A549 (cell line): ENCODE measurements at regions not wholly inside any gene's neighbourhood (a gene's known extent, or its start where the extent isn't known, plus 50 kb on each side); places are given as distances from the start of the nearest gene placed in this dataset.
A peak's percentile ranks its signal among the peaks of the same experiment; 100 is the strongest.

ENCODE experiments used
- ATAC-seq, 2 experiments: fragments of 200-7000 bp in 1 of 2; fragments of >200 bp in 1 of 2; cut with Nextera tagmentation in 1 of 2; cut with Tn5 transposase in 1 of 2; 3 replicates each; pipeline versions ENCODE4 v1.8.0 to v1.9.1; 2018 to 2020; ENCODE audit warnings: mild to moderate bottlenecking in 1 of 2, moderate library complexity in 1 of 2
- CTCF ChIA-PET: fragments of 300-600 bp; sonication (Branson Sonifier 250); formaldehyde crosslinking; extraction: SDS; loops from one replicate; lab custom pipeline; 2021; ENCODE audit warnings: antibody characterized with exemption, inconsistent platforms; lab: Yijun Ruan, JAX
- POLR2A ChIA-PET: fragments of 350-600 bp; formaldehyde crosslinking; extraction: SDS; loops from one replicate; lab custom pipeline; 2021; ENCODE audit warnings: antibody characterized with exemption, inconsistent platforms; lab: Yijun Ruan, JAX
- DNase-seq, 2 experiments: peaks; one replicate each; pipeline versions ENCODE4 v3.0.0 to v3.0.0-alpha.2; 2011 to 2016; ENCODE audit warnings: low read depth in 1 of 2, low spot score in 1 of 2
- FAIRE-seq: peaks from 2 replicates; lab custom pipeline; 2011; peaks lifted over from hg19 to GRCh38; lab: Jason Lieb, UNC
- H3K27ac ChIP-seq, 2 experiments: fragments of >200 bp; sonication (Bioruptor Twin); formaldehyde crosslinking; 3 replicates each; pipeline ENCODE4 v1.5.1; 2016 to 2017
- H3K4me1 ChIP-seq: fragments of >200 bp; sonication (Bioruptor Twin); formaldehyde crosslinking; 3 replicates; pipeline ENCODE4 v1.6.1; 2016
- H3K4me2 ChIP-seq: fragments of >200 bp; sonication (Bioruptor Twin); formaldehyde crosslinking; 3 replicates; pipeline ENCODE4 v1.6.1; 2016
- H3K4me3 ChIP-seq: fragments of >200 bp; sonication (Bioruptor Twin); formaldehyde crosslinking; 3 replicates; pipeline ENCODE4 v1.5.1; 2016
- H3K9me3 ChIP-seq: fragments of >200 bp; sonication (Bioruptor Twin); formaldehyde crosslinking; 3 replicates; pipeline ENCODE4 v1.6.1; 2016
- BCL3 ChIP-seq: fragments of >200 bp; sonication (Bioruptor Twin); formaldehyde crosslinking; IDR thresholded peaks from 3 replicates; pipeline ENCODE4 v1.6.1; 2016
- CBX2 ChIP-seq: fragments of 200-600 bp; sonication (generic); IDR thresholded peaks from 2 replicates; pipeline ENCODE4 v1.6.1; 2016; ENCODE audit warnings: low read depth, mild to moderate bottlenecking, borderline replicate concordance
- CBX8 ChIP-seq: fragments of 200-600 bp; sonication (generic); IDR thresholded peaks from 2 replicates; pipeline ENCODE4 v1.6.1; 2016
- EP300 ChIP-seq, 2 experiments: fragments of >200 bp; sonication (Bioruptor Twin); formaldehyde crosslinking; IDR thresholded peaks; 2 replicates in 1 of 2; 3 replicates in 1 of 2; pipeline ENCODE4 v1.6.1; 2016 to 2017
- FOSB ChIP-seq: fragments of 250-450 bp; sonication (Bioruptor Pico); IDR thresholded peaks from 2 replicates; pipeline ENCODE4 v1.5.0; 2020; ENCODE audit warnings: mild to moderate bottlenecking, moderate library complexity
- HDAC2 ChIP-seq: fragments of 200-600 bp; sonication (generic); IDR thresholded peaks from 2 replicates; pipeline ENCODE4 v1.6.1; 2016
- HOXB13 ChIP-seq: fragments of 250-450 bp; sonication (Bioruptor Pico); IDR thresholded peaks from 2 replicates; pipeline ENCODE4 v1.5.0; 2020; ENCODE audit warnings: low read depth, mild to moderate bottlenecking, moderate library complexity
- JUN ChIP-seq, 2 experiments: fragments of >200 bp; sonication (Bioruptor Twin); formaldehyde crosslinking; IDR thresholded peaks; 2 replicates in 1 of 2; 3 replicates in 1 of 2; pipeline ENCODE4 v1.6.1; 2016 to 2017
- KDM1A ChIP-seq: fragments of 200-600 bp; sonication (generic); IDR thresholded peaks from 2 replicates; pipeline ENCODE4 v1.6.1; 2016; ENCODE audit warnings: low read depth, mild to moderate bottlenecking
- KDM5A ChIP-seq: fragments of 200-600 bp; sonication (generic); IDR thresholded peaks from 2 replicates; pipeline ENCODE4 v1.6.1; 2016; ENCODE audit warnings: antibody characterized with exemption, mild to moderate bottlenecking
- MAZ ChIP-seq: fragments of 150-350 bp; IDR thresholded peaks from 2 replicates; pipeline ENCODE4 v1.6.1; 2014; ENCODE audit warnings: antibody characterized with exemption, low read depth, low read length, borderline replicate concordance
- NFE2L2 ChIP-seq: fragments of 150-350 bp; conservative IDR thresholded peaks from 2 replicates; pipeline ENCODE4 v1.6.1; 2014; ENCODE audit warnings: low read length
- NPAS2 ChIP-seq: fragments of 250-450 bp; sonication (Bioruptor Pico); IDR thresholded peaks from 2 replicates; pipeline ENCODE4 v1.8.0; 2022; ENCODE audit warnings: mild to moderate bottlenecking, moderate library complexity, borderline replicate concordance
- POLR2AphosphoS2 ChIP-seq: conservative IDR thresholded peaks from 2 replicates; pipeline ENCODE4 v1.6.1; 2012; ENCODE audit warnings: low read length, improper control_type of control experiment, inconsistent platforms
- RARB ChIP-seq: fragments of 250-450 bp; sonication (Bioruptor Pico); IDR thresholded peaks from 2 replicates; pipeline ENCODE4 v1.8.0; 2021; ENCODE audit warnings: mild to moderate bottlenecking, moderate library complexity
- TFCP2L1 ChIP-seq: fragments of 250-450 bp; sonication (Bioruptor Pico); IDR thresholded peaks from 2 replicates; pipeline ENCODE4 v1.5.0; 2021; ENCODE audit warnings: mild to moderate bottlenecking
- TP53 ChIP-seq: fragments of 250-450 bp; sonication (Bioruptor Pico); IDR thresholded peaks from 2 replicates; pipeline ENCODE4 v1.5.0; 2021; ENCODE audit warnings: mild to moderate bottlenecking, moderate library complexity
- ZNF302 ChIP-seq: fragments of 250-450 bp; sonication (Bioruptor Pico); IDR thresholded peaks from 2 replicates; pipeline ENCODE4 v1.9.0; 2021; ENCODE audit warnings: inconsistent platforms, mild to moderate bottlenecking, moderate library complexity
- WGBS: methylation state at CpG from one replicate; pipeline ENCODE4 v1.1.6; 2017; ENCODE audit errors: missing lambda C conversion rate; 5-methylcytosine and 5-hydroxymethylcytosine counted together
- TF ChIP-seq, protein P1 (sequence below): fragments of >200 bp; sonication (Bioruptor Twin); formaldehyde crosslinking; IDR thresholded peaks from 3 replicates; pipeline ENCODE4 v1.5.1; 2016
- TF ChIP-seq, protein P2 (sequence below): fragments of 200-600 bp; sonication (generic); IDR thresholded peaks from 2 replicates; pipeline ENCODE4 v1.6.1; 2016; ENCODE audit warnings: antibody characterized with exemption, mild to moderate bottlenecking, moderate library complexity
- TF ChIP-seq, protein P3 (sequence below): IDR thresholded peaks from 2 replicates; pipeline ENCODE4 v1.6.1; 2012
- TF ChIP-seq, protein P4 (sequence below): fragments of 150-350 bp; IDR thresholded peaks from 2 replicates; pipeline ENCODE4 v1.6.1; 2014; ENCODE audit warnings: low read depth, mild to moderate bottlenecking, low read length

- ChIA-PET POLR2A (no interaction called here), CTCF (interaction anchor here (0.7 to 1.4 kb wide), 4 partner anchors 11 to 622 kb away, joined by 3 to 4 read pairs (median 4); no protein-coding TSS in a partner anchor)
- H3K4me2 ChIP-seq, result no peak overlapping the region
- TF ChIP-seq, protein P1, sequence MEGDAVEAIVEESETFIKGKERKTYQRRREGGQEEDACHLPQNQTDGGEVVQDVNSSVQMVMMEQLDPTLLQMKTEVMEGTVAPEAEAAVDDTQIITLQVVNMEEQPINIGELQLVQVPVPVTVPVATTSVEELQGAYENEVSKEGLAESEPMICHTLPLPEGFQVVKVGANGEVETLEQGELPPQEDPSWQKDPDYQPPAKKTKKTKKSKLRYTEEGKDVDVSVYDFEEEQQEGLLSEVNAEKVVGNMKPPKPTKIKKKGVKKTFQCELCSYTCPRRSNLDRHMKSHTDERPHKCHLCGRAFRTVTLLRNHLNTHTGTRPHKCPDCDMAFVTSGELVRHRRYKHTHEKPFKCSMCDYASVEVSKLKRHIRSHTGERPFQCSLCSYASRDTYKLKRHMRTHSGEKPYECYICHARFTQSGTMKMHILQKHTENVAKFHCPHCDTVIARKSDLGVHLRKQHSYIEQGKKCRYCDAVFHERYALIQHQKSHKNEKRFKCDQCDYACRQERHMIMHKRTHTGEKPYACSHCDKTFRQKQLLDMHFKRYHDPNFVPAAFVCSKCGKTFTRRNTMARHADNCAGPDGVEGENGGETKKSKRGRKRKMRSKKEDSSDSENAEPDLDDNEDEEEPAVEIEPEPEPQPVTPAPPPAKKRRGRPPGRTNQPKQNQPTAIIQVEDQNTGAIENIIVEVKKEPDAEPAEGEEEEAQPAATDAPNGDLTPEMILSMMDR, result no peak
- TF ChIP-seq, protein P2, sequence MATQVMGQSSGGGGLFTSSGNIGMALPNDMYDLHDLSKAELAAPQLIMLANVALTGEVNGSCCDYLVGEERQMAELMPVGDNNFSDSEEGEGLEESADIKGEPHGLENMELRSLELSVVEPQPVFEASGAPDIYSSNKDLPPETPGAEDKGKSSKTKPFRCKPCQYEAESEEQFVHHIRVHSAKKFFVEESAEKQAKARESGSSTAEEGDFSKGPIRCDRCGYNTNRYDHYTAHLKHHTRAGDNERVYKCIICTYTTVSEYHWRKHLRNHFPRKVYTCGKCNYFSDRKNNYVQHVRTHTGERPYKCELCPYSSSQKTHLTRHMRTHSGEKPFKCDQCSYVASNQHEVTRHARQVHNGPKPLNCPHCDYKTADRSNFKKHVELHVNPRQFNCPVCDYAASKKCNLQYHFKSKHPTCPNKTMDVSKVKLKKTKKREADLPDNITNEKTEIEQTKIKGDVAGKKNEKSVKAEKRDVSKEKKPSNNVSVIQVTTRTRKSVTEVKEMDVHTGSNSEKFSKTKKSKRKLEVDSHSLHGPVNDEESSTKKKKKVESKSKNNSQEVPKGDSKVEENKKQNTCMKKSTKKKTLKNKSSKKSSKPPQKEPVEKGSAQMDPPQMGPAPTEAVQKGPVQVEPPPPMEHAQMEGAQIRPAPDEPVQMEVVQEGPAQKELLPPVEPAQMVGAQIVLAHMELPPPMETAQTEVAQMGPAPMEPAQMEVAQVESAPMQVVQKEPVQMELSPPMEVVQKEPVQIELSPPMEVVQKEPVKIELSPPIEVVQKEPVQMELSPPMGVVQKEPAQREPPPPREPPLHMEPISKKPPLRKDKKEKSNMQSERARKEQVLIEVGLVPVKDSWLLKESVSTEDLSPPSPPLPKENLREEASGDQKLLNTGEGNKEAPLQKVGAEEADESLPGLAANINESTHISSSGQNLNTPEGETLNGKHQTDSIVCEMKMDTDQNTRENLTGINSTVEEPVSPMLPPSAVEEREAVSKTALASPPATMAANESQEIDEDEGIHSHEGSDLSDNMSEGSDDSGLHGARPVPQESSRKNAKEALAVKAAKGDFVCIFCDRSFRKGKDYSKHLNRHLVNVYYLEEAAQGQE, result no peak
- TF ChIP-seq CBX2, result no peak
- TF ChIP-seq NFE2L2, result no peak
- TF ChIP-seq FOSB (CRISPR knock-in tag), result no peak
- no peak overlapping the region for H3K4me3 ChIP-seq
- H3K4me1 ChIP-seq, result peaks cover 3% of the 10 kb centered on the region
- FAIRE-seq (no peak), DNase-seq (no peak), ATAC-seq (no peak)
- H3K27ac ChIP-seq, result no peak overlapping the region
- no peaks in the 10 kb centered on the region for H3K9me3 ChIP-seq
- 66% methylated on average over 5 of the region's 6 CpGs for WGBS
Measured at GRCh38 chr11:119486016-119486415, 63.0 kb upstream of the THY1 start.

DNA sequence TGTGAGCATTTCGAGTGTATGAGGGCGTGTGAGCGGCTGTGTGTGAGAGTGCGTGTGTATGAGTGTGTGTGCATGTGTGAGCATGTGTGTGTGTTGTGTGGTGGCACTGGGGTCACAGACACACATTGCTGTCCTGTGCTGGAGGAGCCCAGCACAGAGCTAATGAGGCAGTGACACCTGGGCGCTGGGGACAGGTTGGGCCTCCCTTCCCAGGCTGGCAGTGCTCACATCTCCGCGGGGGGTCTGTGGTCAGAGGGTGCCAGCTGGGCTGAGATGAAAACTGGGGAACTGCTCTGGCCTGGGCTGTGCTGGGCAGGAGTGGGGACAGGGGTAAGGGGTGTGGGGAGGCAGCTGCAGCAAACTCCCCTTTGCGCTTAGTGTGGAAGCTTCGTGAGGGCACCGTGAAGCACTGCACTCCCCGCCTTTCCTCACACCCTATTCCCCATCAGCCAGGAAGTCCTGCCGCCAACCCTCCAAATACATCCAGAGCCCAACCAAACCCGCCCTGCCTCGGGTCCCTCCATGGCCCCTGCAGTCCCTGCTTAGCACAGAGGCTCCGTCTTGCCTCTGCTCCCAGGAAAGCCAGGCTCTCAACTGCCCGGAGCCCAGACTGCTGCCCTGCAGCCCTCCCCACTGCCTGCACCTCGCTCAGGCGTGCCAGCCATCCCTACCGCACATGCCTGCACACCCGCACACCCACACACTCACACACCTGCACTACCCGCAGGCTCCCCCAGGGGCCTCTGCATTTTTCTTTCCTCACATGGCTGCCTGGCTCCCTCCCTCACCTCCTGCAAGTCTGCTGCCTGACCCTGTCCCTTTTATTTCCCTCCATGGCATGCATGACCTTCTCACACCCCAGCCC is 62.0 kb upstream of the THY1 start:
- no peak overlapping the region for H3K4me3 ChIP-seq
- no peaks in the 10 kb centered on the region for H3K9me3 ChIP-seq
- FAIRE-seq (no peak), DNase-seq (no peak), ATAC-seq (peak in 1 of 2 experiments; percentile 43; a peak in 3 of 6 replicates)
- TF ChIP-seq HOXB13 (no peak), KDM5A (no peak), CBX8 (no peak), POLR2AphosphoS2 (no peak), NPAS2 (CRISPR knock-in tag) (no peak), RARB (no peak), TFCP2L1 (CRISPR knock-in tag) (no peak), EP300 (IDR thresholded peaks at IDR 0.05) (no peak), JUN (IDR thresholded peaks at IDR 0.05) (no peak), ZNF302 (CRISPR knock-in tag) (no peak), HDAC2 (no peak), KDM1A (no peak), TP53 (CRISPR knock-in tag) (no peak), BCL3 (no peak), MAZ (no peak)
- TF ChIP-seq, protein P3, sequence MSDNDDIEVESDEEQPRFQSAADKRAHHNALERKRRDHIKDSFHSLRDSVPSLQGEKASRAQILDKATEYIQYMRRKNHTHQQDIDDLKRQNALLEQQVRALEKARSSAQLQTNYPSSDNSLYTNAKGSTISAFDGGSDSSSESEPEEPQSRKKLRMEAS, result no peak
- TF ChIP-seq, protein P1, result no peak
- TF ChIP-seq, protein P4, sequence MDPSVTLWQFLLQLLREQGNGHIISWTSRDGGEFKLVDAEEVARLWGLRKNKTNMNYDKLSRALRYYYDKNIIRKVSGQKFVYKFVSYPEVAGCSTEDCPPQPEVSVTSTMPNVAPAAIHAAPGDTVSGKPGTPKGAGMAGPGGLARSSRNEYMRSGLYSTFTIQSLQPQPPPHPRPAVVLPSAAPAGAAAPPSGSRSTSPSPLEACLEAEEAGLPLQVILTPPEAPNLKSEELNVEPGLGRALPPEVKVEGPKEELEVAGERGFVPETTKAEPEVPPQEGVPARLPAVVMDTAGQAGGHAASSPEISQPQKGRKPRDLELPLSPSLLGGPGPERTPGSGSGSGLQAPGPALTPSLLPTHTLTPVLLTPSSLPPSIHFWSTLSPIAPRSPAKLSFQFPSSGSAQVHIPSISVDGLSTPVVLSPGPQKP, result no peak
- no peak overlapping the region for H3K27ac ChIP-seq
- CTCF ChIA-PET, result interaction anchor here (1.2 to 2.1 kb wide), 4 partner anchors 10 to 623 kb away, joined by 3 to 13 read pairs (median 6); no protein-coding TSS in a partner anchor
- H3K4me2 ChIP-seq, result no peak overlapping the region
- H3K4me1 ChIP-seq, result peaks cover 8% of the 10 kb centered on the region
- WGBS, result 72% methylated on average over 19 of the region's 21 CpGs
- POLR2A ChIA-PET, result no interaction called here
